ENCODE measurements at regions not wholly inside any gene's neighbourhood (a gene's known extent, or its start where the extent isn't known, plus 50 kb on each side); places are given as distances from the start of the nearest gene placed in this dataset.

- H3K4me3 ChIP-seq (ENCODE audit: low read depth, low read length) = no peak overlapping the region
- DNase-seq (ENCODE audit: low read depth) = peak; percentile 56
- TF ChIP-seq CTCF (IDR thresholded peaks at IDR 0.05; ENCODE audit: insufficient read depth, low read depth, low read length) = no peak
Observed at GRCh38 chr4:125105561-125105960, 209.2 kb upstream of the FAT4 start.

DNA sequence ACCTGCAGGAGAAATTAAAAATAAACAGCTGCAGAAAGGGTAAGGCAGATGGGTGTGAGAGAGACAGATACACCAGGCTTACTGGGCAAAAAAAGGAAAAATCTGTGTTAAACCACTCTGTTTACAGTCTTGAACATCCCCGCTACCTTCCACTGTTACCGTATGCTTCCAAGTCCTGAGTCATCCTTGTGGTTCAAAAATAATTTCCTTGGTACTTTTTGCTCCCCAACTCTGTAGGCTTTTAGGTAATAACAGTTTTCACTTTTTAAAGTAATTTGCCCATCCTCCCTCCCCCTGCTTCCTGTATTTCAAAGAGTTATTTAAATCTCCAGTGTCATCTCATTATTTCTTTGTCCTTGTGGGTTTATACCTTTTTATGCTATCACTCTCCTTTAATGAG, 210.1 kb upstream of the FAT4 start:
- peak; percentile 21 for DNase-seq (ENCODE audit: low read depth)
- no peak for TF ChIP-seq CTCF (IDR thresholded peaks at IDR 0.05; ENCODE audit: insufficient read depth, low read depth, low read length)
- H3K4me3 ChIP-seq (ENCODE audit: low read depth, low read length) = no peak overlapping the region

- TF ChIP-seq CTCF (IDR thresholded peaks at IDR 0.05; ENCODE audit: insufficient read depth, low read depth, low read length) = no peak
- no peak for DNase-seq (ENCODE audit: low read depth)
- H3K4me3 ChIP-seq (ENCODE audit: low read depth, low read length) = no peak overlapping the region
Observed at GRCh38 chr4:125101719-125102118, 213.0 kb upstream of the FAT4 start.

GRCh38 chr4:125097729-125098128, 217.0 kb upstream of the FAT4 start:
- no peak for DNase-seq (ENCODE audit: low read depth)
- no peak overlapping the region for H3K4me3 ChIP-seq (ENCODE audit: low read depth, low read length)
- no peak for TF ChIP-seq CTCF (IDR thresholded peaks at IDR 0.05; ENCODE audit: insufficient read depth, low read depth, low read length)

GRCh38 chr4:125096662-125097061, 218.1 kb upstream of the FAT4 start:
- H3K4me3 ChIP-seq (ENCODE audit: low read depth, low read length) = no peak overlapping the region
- TF ChIP-seq CTCF (IDR thresholded peaks at IDR 0.05; ENCODE audit: insufficient read depth, low read depth, low read length) = no peak
- no peak for DNase-seq (ENCODE audit: low read depth)

- no peak for DNase-seq (ENCODE audit: low read depth)
- H3K4me3 ChIP-seq (ENCODE audit: low read depth, low read length) = no peak overlapping the region
- TF ChIP-seq CTCF (IDR thresholded peaks at IDR 0.05; ENCODE audit: insufficient read depth, low read depth, low read length) = no peak
Observed at GRCh38 chr4:125091541-125091940, 223.2 kb upstream of the FAT4 start.

- peak; percentile 49 for DNase-seq (ENCODE audit: low read depth)
- TF ChIP-seq CTCF (IDR thresholded peaks at IDR 0.05; ENCODE audit: insufficient read depth, low read depth, low read length) = no peak
- no peak overlapping the region for H3K4me3 ChIP-seq (ENCODE audit: low read depth, low read length)
Observed at GRCh38 chr4:125091101-125091500, 223.7 kb upstream of the FAT4 start.

All from fibroblast of villous mesenchyme (primary cell).